ENCODE measurements at regions not wholly inside any gene's neighbourhood (a gene's known extent, or its start where the extent isn't known, plus 50 kb on each side); places are given as distances from the start of the nearest gene placed in this dataset.

DNA sequence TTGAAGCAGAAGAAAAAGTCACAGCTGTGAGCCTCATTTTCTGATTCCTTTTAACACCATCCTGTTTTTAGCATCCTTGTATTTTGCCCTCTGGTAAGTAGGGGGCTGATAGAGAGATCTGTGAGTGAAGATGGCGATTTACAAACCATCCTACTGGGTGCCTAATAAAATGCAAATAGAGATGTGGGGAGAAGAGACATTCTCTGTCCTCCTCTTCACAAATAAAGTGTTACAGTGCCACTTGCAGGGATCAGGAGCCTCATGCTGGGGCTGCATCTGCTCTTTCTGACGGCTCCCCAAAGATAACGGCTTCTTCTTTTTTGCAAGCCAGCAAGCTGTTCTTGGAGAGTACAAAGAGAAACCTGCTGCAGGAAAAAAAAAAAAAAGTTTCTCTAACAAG is 418.6 kb downstream of the TOX3 start (continued):
- TF ChIP-seq, protein P1, sequence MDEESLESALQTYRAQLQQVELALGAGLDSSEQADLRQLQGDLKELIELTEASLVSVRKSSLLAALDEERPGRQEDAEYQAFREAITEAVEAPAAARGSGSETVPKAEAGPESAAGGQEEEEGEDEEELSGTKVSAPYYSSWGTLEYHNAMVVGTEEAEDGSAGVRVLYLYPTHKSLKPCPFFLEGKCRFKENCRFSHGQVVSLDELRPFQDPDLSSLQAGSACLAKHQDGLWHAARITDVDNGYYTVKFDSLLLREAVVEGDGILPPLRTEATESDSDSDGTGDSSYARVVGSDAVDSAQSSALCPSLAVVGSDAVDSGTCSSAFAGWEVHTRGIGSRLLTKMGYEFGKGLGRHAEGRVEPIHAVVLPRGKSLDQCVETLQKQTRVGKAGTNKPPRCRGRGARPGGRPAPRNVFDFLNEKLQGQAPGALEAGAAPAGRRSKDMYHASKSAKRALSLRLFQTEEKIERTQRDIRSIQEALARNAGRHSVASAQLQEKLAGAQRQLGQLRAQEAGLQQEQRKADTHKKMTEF (CRISPR knock-in tag; IDR thresholded peaks at IDR 0.05), result no peak
- no peak for TF ChIP-seq RXRA (CRISPR knock-in tag; IDR thresholded peaks at IDR 0.05)
- no peak for TF ChIP-seq ZNF230 (CRISPR knock-in tag; IDR thresholded peaks at IDR 0.05)
- TF ChIP-seq MYNN (CRISPR knock-in tag; IDR thresholded peaks at IDR 0.05; ENCODE audit: low read depth), result no peak
- no peak for TF ChIP-seq ZSCAN31 (CRISPR knock-in tag; IDR thresholded peaks at IDR 0.05; ENCODE audit: low read depth)

- no peak overlapping the region for H3K27ac ChIP-seq (ENCODE audit: extremely low read length, insufficient read depth, low read length)
- no peak overlapping the region for H3K4me3 ChIP-seq (replicated peaks in 1 of 3; ENCODE audit: insufficient read depth in 1 of 3, low read depth in 2 of 3, low read length in 3 of 3)
- H3K9ac ChIP-seq (ENCODE audit: insufficient read depth, low read depth, low read length), result no peak overlapping the region
- FAIRE-seq (no peak), DNase-seq (ENCODE audit: low spot score) (no peak), ATAC-seq (no peak)
- WGBS (ENCODE audit: low lambda C conversion rate), result 5% methylated on average over 1 of the region's 1 CpG
- H3K36me3 ChIP-seq (replicated peaks in 1 of 2; ENCODE audit: control insufficient read depth in 1 of 2, insufficient read depth in 2 of 2, low read length in 2 of 2), result no peaks in the 10 kb centered on the region
- CTCF ChIA-PET (ENCODE audit: low intra/inter-chr PET ratio, low total read pairs), result no interaction called here
- no TSS peak for BruUV-seq (replicated peaks)
- no peaks in the 10 kb centered on the region for H3K27me3 ChIP-seq (ENCODE audit: control insufficient read depth in 1 of 2, insufficient read depth in 2 of 2, low read length in 2 of 2)
- peaks cover 18% of the 10 kb centered on the region for H3K9me3 ChIP-seq (ENCODE audit: low read length)
- TF ChIP-seq ZNF44 (CRISPR knock-in tag; IDR thresholded peaks at IDR 0.05) (no peak), AHR (CRISPR knock-in tag; IDR thresholded peaks at IDR 0.05) (no peak), JUNB (CRISPR knock-in tag; IDR thresholded peaks at IDR 0.05; ENCODE audit: borderline replicate concordance) (no peak), NBN (conservative IDR thresholded peaks at IDR 0.05) (no peak), PAF1 (CRISPR knock-in tag; IDR thresholded peaks at IDR 0.05) (no peak), DRAP1 (CRISPR knock-in tag; IDR thresholded peaks at IDR 0.05) (no peak), BRD4 (CRISPR knock-in tag; IDR thresholded peaks at IDR 0.05) (no peak), ATF2 (CRISPR knock-in tag; IDR thresholded peaks at IDR 0.05) (no peak), ZNF274 (CRISPR knock-in tag; IDR thresholded peaks at IDR 0.05) (no peak)
- TF ChIP-seq, protein P2, sequence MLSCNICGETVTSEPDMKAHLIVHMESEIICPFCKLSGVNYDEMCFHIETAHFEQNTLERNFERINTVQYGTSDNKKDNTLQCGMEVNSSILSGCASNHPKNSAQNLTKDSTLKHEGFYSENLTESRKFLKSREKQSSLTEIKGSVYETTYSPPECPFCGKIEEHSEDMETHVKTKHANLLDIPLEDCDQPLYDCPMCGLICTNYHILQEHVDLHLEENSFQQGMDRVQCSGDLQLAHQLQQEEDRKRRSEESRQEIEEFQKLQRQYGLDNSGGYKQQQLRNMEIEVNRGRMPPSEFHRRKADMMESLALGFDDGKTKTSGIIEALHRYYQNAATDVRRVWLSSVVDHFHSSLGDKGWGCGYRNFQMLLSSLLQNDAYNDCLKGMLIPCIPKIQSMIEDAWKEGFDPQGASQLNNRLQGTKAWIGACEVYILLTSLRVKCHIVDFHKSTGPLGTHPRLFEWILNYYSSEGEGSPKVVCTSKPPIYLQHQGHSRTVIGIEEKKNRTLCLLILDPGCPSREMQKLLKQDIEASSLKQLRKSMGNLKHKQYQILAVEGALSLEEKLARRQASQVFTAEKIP (CRISPR knock-in tag; IDR thresholded peaks at IDR 0.05; ENCODE audit: borderline replicate concordance), result no peak
- in situ Hi-C loops (cut with HindIII; ENCODE audit: extremely low pct_ligation_motif_present, low pct_unique_long_range_greater_than_20kb), result no loop called here
- intact Hi-C loops (cut with micrococcal nuclease; ENCODE audit: unreplicated experiment), result no loop called here
- POLR2A ChIA-PET, result no interaction called here
- no peak overlapping the region for H3K4me2 ChIP-seq (ENCODE audit: low read depth, low read length)
- no peak overlapping the region for H2AFZ ChIP-seq (ENCODE audit: low read length)
- no peaks in the 10 kb centered on the region for H3K79me2 ChIP-seq (ENCODE audit: insufficient read depth, low read length)
- no peaks in the 10 kb centered on the region for H3K4me1 ChIP-seq (ENCODE audit: insufficient read depth, low read length)
- H4K20me1 ChIP-seq (ENCODE audit: insufficient read depth, low read length), result no peaks in the 10 kb centered on the region
Observed at GRCh38 chr16:52123842-52124241, 423.1 kb downstream of the TOX3 start.
